Endothelial cell of umbilical vein (primary cell): ENCODE measurements at regions not wholly inside any gene's neighbourhood (a gene's known extent, or its start where the extent isn't known, plus 50 kb on each side); places are given as distances from the start of the nearest gene placed in this dataset.

Experiments used
- BruUV-seq: library from RNA; stranded (reverse); fragments of 400-500 nt; replicated peaks from 2 replicates; lab custom pipeline; 2021; lab: Mats Ljungman, UMichigan
- CTCF ChIA-PET: fragments of 300-600, 350-600 bp; sonication (Branson Sonifier 250); formaldehyde crosslinking; loops from one replicate; lab custom pipeline; 2021; ENCODE audit warnings: antibody characterized with exemption, inconsistent platforms; lab: Charles Lee
- POLR2A ChIA-PET: fragments of 300-600, 350-600 bp; sonication (Branson Sonifier 250); formaldehyde crosslinking; loops from one replicate; lab custom pipeline; 2021; ENCODE audit warnings: antibody characterized with exemption, inconsistent platforms; lab: Charles Lee
- DNase-seq: peaks from one replicate; pipeline ENCODE4 v3.0.0-alpha.2; 2011; ENCODE audit warnings: low read depth, low spot score
- FAIRE-seq: peaks from 2 replicates; lab custom pipeline; 2011; peaks lifted over from hg19 to GRCh38; lab: Jason Lieb, UNC
- H2AFZ ChIP-seq: 2 replicates; pipeline ENCODE4 v1.6.0; 2012; ENCODE audit warnings: low read depth, low read length, control low read depth, inconsistent platforms
- H3K27ac ChIP-seq: 2 replicates; pipeline ENCODE4 v1.5.1; 2011; ENCODE audit warnings: low read depth, mild to moderate bottlenecking, control low read depth, low read length, moderate library complexity; ENCODE audit not compliant: insufficient read depth
- H3K27me3 ChIP-seq, 2 experiments: 2 replicates each; pipeline versions ENCODE4 v1.6.0 to v1.6.1; 2011; ENCODE audit warnings: low read length in 2 of 2, mixed read lengths in 1 of 2; ENCODE audit not compliant: control insufficient read depth in 2 of 2, insufficient read depth in 2 of 2
- H3K36me3 ChIP-seq, 2 experiments: 2 replicates in 1 of 2; 3 replicates in 1 of 2; pipeline ENCODE4 v1.5.1; 2011; ENCODE audit warnings: low read length in 2 of 2, mild to moderate bottlenecking in 1 of 2, moderate library complexity in 1 of 2; ENCODE audit not compliant: control insufficient read depth in 2 of 2, insufficient read depth in 2 of 2; ENCODE audit errors: extremely low read depth in 1 of 2
- H3K4me1 ChIP-seq: 3 replicates; pipeline ENCODE4 v1.5.1; 2011; ENCODE audit warnings: mild to moderate bottlenecking, low read length; ENCODE audit not compliant: control insufficient read depth, insufficient read depth; ENCODE audit errors: extremely low read depth
- H3K4me2 ChIP-seq: 2 replicates; pipeline ENCODE4 v1.6.1; 2011; ENCODE audit warnings: low read length, control low read depth, mixed read lengths; ENCODE audit not compliant: insufficient read depth
- H3K4me3 ChIP-seq, 3 experiments: fragments of 200-600 bp in 1 of 3; sonication (generic), shearing (Covaris generic) in 1 of 3; replicated peaks in 1 of 3; 2 replicates each; pipeline ENCODE4 v1.5.1; 2011 to 2016; ENCODE audit warnings: control low read depth in 3 of 3, low read length in 3 of 3, mild to moderate bottlenecking in 2 of 3, inconsistent platforms in 1 of 3, low read depth in 1 of 3, moderate library complexity in 1 of 3; ENCODE audit not compliant: insufficient read depth in 1 of 3
- H3K79me2 ChIP-seq: 2 replicates; pipeline ENCODE4 v1.6.0; 2012; ENCODE audit warnings: low read length, inconsistent platforms; ENCODE audit not compliant: control insufficient read depth, insufficient read depth
- H3K9ac ChIP-seq: replicated peaks from 2 replicates; pipeline ENCODE3; 2011; ENCODE audit warnings: low read length, control low read depth; ENCODE audit not compliant: insufficient read depth; ENCODE audit errors: extremely low read depth
- H3K9me1 ChIP-seq: replicated peaks from 3 replicates; pipeline ENCODE4 v1.6.0; 2011; ENCODE audit warnings: mild to moderate bottlenecking, low read length; ENCODE audit not compliant: control insufficient read depth, insufficient read depth; ENCODE audit errors: extremely low read depth
- H3K9me3 ChIP-seq: replicated peaks from 2 replicates; pipeline ENCODE4 v1.5.1; 2012; ENCODE audit warnings: low read length, inconsistent platforms; ENCODE audit not compliant: control insufficient read depth, insufficient read depth
- H4K20me1 ChIP-seq: replicated peaks from 2 replicates; pipeline ENCODE3; 2011; ENCODE audit warnings: mild to moderate bottlenecking, low read length; ENCODE audit not compliant: control insufficient read depth, insufficient read depth; ENCODE audit errors: extremely low read depth
- CTCF ChIP-seq, 2 donors: IDR thresholded peaks; 1 replicate in 1 of 2; 2 replicates in 1 of 2; pipeline ENCODE4 v1.5.1; 2011; ENCODE audit warnings: low read length in 2 of 2, mild to moderate bottlenecking in 2 of 2, moderate library complexity in 2 of 2, control low read depth in 1 of 2, inconsistent platforms in 1 of 2, low read depth in 1 of 2; ENCODE audit not compliant: insufficient read depth in 1 of 2; ENCODE audit errors: extremely low read depth in 1 of 2
- EZH2 ChIP-seq: IDR thresholded peaks from 2 replicates; pipeline ENCODE4 v1.6.1; 2012; ENCODE audit warnings: borderline replicate concordance, low read depth, mild to moderate bottlenecking, moderate library complexity, low read length, inconsistent platforms; ENCODE audit not compliant: severe bottlenecking
- FOS ChIP-seq: IDR thresholded peaks from 2 replicates; pipeline ENCODE4 v1.6.1; 2011; ENCODE audit warnings: mild to moderate bottlenecking, low read length, moderate library complexity, borderline replicate concordance; ENCODE audit not compliant: insufficient read depth
- GATA2 ChIP-seq: IDR thresholded peaks from 2 replicates; pipeline ENCODE4 v1.7.0; 2011; ENCODE audit warnings: low read depth, mild to moderate bottlenecking, moderate library complexity, mixed read lengths, low read length; ENCODE audit not compliant: insufficient read length, insufficient read depth
- JUN ChIP-seq: IDR thresholded peaks from 2 replicates; pipeline ENCODE4 v1.6.1; 2011; ENCODE audit warnings: borderline replicate concordance, low read depth; ENCODE audit not compliant: insufficient read length, insufficient read depth
- MAX ChIP-seq: IDR thresholded peaks from 2 replicates; pipeline ENCODE4 v1.6.1; 2011; ENCODE audit not compliant: insufficient read depth, insufficient read length
- MYC ChIP-seq: IDR thresholded peaks from one replicate; pipeline ENCODE4 v1.6.1; 2011; ENCODE audit warnings: mild to moderate bottlenecking, low read depth, low read length
- POLR2A ChIP-seq: IDR thresholded peaks from 2 replicates; pipeline ENCODE4 v1.6.1; 2012; ENCODE audit warnings: low read depth, mild to moderate bottlenecking, control low read depth, low read length
- POLR2AphosphoS5 ChIP-seq: IDR thresholded peaks from 2 replicates; pipeline ENCODE4 v1.6.1; 2012; ENCODE audit warnings: low read depth, mild to moderate bottlenecking, control low read depth, low read length, moderate library complexity; ENCODE audit not compliant: insufficient read depth
- dilution Hi-C: fragments of 300-500 bp; cut with MboI; formaldehyde crosslinking; loops from one replicate; pipeline ENCODE4 v1.15.0; 2019; ENCODE audit warnings: low sequenced_read_pairs; ENCODE audit not compliant: extremely low pct_ligation_motif_present
- intact Hi-C: fragments of 100-400 bp; cut with micrococcal nuclease; formaldehyde crosslinking; loops from one replicate; pipeline ENCODE4 v1.10.0; 2022

DNA sequence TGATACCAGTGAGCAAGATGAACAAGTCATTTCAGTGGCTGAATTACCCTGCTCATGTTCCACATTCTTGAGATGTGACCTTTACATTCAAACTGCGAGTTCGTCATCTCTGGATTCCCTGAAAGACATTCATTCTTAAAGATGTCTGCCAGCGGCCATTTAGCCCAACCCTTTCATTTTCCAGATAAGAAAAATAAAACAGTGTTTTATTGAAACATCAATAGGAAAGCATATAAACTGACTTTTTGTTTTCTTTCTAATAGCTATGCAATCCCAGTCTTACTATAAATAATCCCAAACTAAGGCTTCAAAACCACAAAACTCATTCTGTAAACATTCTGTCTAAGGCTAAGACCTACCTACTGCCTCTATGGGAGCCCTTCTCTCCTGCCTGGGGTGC lies 134.0 kb downstream of the SAMD5 start:
- Histone ChIP-seq H3K9me1 (no peaks in the 10 kb centered on the region), H3K4me3 (no peak overlapping the region), H3K4me1 (no peaks in the 10 kb centered on the region), H3K79me2 (no peaks in the 10 kb centered on the region), H3K9ac (no peak overlapping the region), H3K27ac (no peak overlapping the region), H4K20me1 (no peaks in the 10 kb centered on the region), H2AFZ (no peak overlapping the region), H3K27me3 (no peaks in the 10 kb centered on the region), H3K9me3 (no peaks in the 10 kb centered on the region), H3K4me2 (no peak overlapping the region), H3K36me3 (no peaks in the 10 kb centered on the region)
- no TSS peak for BruUV-seq
- TF ChIP-seq JUN (no peak), EZH2 (no peak), CTCF (IDR thresholded peaks at IDR 0.05; ENCODE audit: extremely low read depth in 1 of 2, insufficient read depth in 1 of 2, low read depth in 1 of 2, low read length in 2 of 2) (no peak), MYC (no peak), FOS (no peak), MAX (no peak), POLR2A (no peak), POLR2AphosphoS5 (no peak), GATA2 (no peak)
- FAIRE-seq (no peak), DNase-seq (no peak)
- POLR2A ChIA-PET: no interaction called here
- dilution Hi-C loops (no loop called here), intact Hi-C loops (no loop called here)
- CTCF ChIA-PET: interaction anchor here (1.0 kb wide), 1 partner anchor 8 kb away, joined by 3 read pairs; no protein-coding TSS in a partner anchor
